HG03066 (cell line): ENCODE measurements at regions not wholly inside any gene's neighbourhood (a gene's known extent, or its start where the extent isn't known, plus 50 kb on each side); places are given as distances from the start of the nearest gene placed in this dataset.

Experiments
- ATAC-seq: cut with Tn5 transposase; IDR thresholded peaks from one replicate; pipeline ENCODE4 v1.9.1; 2021; ENCODE audit warnings: low read depth; ENCODE audit not compliant: unreplicated experiment

DNA sequence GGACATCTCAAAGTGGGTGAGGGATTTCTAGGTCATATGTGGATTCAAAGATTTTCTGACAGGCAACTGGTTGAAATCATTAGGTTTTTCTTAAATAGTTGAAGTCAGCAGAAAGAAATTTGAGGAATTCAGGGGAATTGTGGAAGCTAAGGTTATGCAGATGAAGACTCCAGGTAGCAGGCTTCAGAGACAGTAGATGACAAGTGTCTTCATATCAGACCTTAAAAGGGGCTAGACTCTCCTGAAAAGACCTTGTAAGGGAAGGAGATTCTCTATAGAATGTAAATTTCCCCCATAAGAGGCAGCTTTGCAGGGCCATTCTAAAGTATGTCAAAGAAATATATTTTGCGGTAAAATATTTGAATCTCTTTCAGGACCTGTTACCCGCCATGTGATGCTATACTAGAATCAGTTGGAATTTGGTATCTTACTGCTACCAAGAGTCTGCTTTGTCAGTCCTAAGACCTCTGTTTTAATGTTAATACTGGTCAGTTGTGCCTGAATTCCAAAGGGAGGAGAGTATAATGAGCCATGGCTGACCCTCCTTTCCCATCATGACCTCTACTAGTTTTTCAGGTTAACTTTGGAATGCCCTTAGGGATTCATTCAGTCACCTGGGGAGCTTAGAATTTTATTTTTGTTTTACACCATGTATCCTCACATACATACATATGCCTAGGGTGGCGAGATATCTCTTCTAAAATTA lies 1115.5 kb upstream of the SLC10A2 start:
- no peak for ATAC-seq

GRCh38 chr13:104170980-104171555 lies 1104.9 kb upstream of the SLC10A2 start:
- no peak for ATAC-seq

DNA sequence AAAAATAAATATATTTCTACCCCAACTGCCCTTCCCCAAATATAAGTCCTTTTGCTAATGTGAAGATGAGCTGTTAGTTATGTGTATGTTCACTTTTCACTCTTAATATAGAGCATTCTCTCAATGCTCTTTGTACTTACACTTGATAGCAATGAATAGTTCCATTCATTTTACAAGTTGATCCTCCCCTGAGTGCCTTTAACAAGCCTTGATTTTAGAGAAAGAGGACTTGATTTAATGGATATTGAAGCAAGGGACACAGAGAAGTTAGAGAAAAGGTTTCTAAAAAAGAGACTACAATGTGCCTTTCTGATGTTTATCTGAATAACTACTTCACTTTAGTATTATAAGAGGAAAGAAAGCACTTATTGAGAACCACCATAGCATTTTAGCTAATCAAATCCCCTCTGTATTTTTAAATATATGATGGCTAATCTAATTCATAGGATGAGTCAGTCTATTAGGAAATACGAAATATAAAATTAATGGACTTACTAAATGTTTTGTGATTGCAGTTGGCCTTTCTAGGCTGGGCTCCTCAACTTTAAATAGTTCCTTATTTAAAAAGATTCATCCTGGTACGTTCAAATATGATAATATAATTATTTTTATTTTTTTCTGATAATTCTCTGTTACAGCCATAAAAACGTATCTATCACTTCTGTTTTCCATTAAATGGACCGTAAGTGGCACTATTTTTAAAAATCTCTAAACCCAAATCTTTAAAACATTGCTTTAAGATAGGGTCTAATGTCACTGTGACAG lies 1097.8 kb upstream of the SLC10A2 start:
- no peak for ATAC-seq

DNA sequence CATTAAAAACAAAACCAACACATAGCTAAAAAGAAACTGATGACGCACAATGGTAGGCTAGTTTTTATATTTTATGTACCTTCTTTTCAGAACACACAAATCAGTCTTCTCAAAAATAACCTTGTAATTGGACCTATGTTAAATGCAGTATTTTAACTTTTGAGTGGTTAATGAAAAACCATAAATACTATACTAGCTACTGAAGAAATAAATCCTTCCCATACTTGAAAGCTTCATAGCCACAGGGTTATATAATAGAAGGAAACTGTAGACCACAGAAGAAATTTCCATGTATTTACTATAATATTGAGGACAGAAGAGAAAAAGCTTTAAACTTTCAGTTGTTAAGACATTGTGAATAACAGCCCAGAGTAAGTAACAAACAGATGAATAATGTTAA lies 1094.3 kb upstream of the SLC10A2 start:
- no peak for ATAC-seq

DNA sequence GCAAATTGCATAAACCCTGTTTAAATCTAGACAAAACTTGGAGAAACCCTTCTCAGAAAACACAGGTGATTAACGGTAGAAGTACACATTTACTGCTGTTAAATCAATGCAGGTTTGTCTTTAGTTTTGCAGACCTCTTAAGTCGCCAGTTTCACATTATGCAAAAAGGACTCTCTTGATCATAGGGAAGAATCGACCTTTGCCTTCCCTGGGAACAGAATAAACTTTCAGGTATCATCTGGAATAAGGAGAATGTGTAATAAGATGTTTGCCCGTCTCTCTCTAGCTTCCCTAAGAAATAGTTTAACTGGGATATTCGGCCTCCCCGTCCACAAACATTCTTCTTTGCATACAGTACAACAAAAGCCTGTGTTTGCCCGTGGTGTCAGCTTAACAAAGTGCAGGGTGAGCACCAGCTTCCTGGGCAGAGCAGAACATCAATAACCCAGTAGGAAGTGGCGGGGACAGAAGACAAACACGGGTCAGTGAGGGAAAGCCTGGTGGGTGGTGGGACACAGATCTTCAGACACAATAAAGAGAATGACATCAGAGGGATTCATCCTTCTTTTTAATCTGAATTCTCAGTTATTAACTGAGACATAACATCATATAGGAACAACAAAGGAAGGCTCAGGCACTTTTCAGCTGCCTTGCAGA lies 1077.7 kb upstream of the SLC10A2 start:
- ATAC-seq, result no peak

DNA sequence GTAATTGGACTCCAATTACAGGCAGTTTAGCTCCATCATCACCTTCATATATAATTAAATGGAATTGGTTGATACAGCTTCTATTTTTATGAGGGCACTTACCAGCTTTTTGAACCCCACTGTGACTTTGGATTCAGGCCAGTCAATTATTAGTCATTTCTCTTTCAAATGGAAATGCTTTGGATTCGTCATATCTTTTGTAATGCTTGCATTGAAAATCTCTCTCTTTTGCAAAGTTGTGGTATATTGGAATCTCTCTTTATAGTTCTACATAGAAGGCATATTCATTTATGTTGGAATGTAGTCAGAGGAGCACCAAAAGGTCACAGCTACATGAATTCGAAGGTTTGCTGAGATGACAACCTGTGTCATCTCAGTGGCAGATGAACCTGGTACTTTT lies 1074.3 kb upstream of the SLC10A2 start:
- ATAC-seq, result no peak

- ATAC-seq, result no peak
Measured at GRCh38 chr13:104137416-104137815, 1071.2 kb upstream of the SLC10A2 start.

DNA sequence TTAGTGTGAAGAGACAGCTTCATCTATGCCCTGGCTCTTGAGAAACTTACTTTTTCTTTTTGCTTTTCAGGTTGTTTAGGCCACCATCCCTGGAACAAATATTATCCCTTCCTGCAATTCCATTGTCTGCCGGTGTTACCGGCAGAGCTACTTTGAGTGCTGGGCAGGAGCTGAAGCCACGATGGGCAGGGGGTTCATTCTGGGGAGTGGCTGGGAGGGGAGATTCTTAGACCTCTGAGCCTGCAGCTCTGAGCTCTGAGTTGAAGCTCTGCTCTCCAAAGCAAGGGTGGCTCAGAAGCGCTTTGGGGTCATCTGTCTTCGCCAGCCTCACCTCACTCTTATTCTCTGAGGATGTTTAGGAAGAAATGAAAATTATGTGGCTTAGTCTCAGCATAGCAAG lies 1066.6 kb upstream of the SLC10A2 start:
- no peak for ATAC-seq

- no peak for ATAC-seq
Measured at GRCh38 chr13:104114101-104114500, 1047.9 kb upstream of the SLC10A2 start.

DNA sequence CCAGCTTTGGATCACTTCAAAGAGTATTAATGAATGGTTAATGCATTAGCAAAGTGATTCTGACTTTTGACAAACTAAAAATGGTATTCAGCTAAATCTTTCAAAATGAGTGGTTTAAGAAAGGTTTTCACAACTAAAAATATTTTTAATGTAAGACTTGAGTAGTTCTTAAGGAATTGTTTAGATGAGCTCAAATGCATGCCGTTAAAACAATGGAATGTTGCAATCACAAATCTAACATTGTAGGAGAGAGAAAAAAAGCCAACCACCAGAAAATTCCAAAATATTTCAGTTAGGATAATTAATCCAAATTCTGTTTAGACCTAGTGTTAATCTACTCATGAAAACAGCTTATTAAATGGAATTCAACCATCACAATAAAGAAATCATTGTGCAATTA lies 1044.8 kb upstream of the SLC10A2 start:
- no peak for ATAC-seq

DNA sequence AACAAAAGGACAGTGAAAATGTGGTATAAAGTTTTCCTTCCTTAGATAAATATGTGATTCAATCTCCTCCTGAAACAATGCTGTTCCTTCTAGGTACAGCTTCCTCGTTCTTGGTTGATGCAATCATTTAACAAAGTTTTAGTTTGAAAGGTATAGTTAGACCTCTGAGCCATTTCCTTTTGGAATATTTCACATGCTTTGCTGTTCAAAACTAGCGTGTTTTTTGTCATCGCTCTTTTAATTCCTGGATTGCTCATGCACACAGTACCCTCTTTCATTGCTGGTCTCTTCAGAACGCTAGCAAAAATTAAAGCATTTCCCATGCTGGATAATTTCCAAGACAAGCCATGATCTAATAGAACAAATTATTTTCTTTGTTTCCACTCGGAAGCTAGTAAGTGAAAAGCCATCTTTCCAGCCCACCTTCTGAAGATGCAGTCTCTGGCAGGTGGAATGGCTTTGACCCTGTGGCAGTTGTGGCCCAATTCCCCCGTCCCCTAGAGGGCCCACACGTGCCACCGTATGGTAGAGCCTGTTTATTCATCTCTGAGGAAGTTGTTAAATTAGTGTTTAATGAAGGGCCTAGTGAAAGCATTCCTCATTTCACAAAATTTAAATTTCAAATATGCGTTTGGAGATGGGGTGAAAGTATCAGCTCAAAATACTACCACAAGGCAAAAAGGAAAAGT lies 1040.6 kb upstream of the SLC10A2 start:
- no peak for ATAC-seq

DNA sequence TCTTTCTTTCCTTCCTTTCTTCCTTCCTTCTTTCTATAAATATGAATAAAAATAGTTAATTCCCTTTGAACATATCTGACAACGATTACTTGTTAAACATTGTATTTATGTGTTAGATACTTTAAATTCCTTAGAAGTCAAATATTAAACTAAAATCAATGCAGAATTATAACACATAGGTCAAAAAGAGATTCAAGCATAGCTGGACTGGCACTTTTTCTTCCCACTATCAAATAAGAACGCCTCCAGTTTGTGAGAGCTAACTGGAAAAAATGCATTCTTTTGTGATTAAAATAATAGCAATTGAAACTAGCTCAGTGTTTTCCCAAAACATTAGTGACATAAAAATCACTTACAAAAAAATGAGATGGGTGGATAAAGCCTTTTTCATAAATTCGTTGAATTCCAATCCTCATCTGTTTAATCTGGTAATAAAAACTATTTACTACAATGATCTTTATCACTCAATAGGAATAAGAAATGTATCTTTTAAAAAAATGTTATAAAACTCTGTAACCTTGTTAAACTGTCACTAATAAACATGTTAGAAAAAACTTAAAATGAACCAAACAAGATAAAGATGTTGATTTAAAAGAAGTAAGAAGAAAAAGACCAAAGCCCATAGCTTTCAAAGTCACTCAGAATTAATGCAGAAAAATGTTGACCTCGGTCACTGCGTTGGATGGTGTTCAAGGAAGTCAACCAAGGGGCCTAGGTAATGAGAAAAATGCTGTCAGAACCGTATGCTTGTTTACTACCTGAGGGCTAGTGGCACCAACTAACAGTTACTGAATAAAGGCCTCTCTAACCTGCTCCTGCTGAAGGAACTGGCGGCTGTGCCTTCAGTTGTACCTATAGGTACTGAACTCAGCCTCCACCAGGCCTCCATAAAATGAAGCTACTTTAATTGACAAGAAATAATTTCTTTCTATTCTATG lies 1039.5 kb upstream of the SLC10A2 start:
- no peak for ATAC-seq

DNA sequence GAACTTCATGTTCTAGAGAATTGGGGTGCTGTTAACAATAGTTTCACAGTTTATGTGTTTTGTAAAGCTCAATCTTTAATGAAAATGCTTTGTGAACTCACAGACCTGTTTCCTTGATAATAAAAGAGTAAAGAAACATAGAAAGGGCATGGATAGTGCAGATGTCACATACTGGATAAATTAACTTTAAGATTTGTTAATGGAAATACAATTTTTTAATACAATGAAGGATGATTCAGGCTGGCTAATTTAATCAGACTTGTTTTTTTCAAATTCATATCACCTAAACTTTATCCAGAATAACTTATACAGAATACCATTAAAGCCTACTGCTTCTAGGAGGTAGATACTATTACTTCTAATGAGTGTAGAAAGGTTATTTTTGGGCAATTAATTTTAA lies 1033.5 kb upstream of the SLC10A2 start:
- ATAC-seq, result no peak

DNA sequence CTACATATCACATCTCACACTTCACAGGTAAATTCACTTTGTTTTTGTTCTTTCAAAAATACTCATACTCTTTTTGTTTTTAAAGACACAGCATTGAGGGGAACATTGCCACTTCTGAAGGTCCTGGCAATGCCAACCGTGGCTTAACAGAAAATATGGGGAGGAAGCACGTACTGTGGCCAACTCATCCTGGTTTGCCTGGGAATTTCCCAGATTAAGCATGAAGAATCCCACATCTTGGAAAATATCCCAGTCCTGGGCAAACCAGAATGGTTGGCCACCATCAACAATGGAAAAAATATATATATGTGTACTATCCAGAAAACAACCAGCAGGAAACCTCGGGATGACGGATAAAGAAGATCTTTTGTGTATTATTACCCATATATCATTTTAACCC lies 1032.2 kb upstream of the SLC10A2 start:
- no peak for ATAC-seq

GRCh38 chr13:104086759-104087158 lies 1020.5 kb upstream of the SLC10A2 start:
- no peak for ATAC-seq

- ATAC-seq, result no peak
Measured at GRCh38 chr13:104086210-104086609, 1020.0 kb upstream of the SLC10A2 start.

DNA sequence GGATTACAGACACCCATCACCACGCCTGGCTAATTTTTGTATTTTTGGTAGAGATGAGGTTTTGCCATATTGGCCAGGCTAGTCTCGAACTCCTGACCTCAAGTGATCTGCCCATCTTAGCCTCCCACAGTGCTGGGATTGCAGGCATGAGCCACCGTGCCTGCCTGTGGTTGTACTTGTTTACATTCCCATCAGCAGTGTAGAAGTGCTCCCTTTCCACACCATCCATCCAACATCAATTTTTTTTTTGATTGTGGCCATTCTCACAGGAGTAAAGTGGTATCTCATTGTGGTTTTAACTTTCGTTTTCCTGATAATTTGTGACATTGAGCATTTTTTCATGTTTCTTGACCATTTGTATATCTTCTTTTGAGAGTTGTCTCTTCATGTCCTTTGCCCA lies 1019.4 kb upstream of the SLC10A2 start:
- ATAC-seq, result no peak

DNA sequence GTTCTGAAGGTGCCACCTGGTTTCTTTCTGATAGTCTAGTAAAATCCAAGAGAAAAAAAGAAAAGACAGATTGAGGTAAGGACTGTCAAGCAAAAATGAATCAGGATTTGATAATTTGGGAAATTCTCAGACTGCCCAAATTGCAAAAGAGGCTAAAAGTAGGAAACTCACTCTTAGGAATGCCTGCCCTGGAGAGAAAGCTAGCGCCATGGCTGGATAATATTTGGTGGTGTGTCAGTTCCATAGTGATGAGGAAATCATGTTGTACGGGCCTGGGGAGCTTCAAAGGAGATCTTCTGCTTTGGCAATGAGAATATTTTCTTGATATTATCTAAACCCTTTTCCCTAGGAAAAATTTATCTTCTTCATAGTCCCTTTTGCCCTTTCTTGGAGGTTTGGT lies 1008.1 kb upstream of the SLC10A2 start:
- no peak for ATAC-seq

DNA sequence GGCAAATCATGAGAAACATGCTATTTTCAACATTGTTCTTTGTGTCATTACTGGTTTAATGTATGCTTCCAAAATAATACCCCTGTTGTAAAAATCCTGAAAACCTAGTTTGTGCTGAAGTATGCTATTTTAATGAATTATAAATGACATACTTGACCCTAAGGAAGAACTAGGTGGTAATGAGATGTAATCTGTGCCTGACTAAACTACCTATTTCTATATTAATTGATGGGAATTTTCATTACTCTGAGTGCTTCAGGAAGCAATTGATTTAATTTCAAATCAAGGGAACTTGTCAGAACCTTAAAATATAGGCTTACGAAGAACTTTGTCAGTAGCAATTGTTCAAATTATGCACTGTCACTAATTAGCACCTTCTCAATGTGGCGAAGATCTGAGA lies 1005.6 kb upstream of the SLC10A2 start:
- no peak for ATAC-seq

DNA sequence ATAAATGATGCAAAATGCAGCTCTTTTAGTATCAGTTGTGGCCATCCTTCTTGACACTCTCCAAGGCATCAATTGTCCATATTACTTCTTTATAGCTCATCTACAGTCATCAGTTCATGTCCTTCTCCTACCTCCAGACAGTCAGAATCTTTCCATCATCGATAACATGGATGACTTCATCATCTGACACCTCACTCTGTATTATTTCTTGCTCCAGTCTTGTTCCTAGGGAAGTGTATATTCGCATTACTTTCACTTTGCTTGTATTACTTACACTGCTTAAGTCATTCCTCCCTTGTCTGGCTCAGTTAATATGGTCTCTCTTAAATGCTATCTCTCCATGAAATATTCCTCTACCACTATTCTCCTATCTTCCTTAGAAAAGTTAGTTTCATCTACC lies 999.1 kb upstream of the SLC10A2 start:
- no peak for ATAC-seq
